ENCODE measurements at regions not wholly inside any gene's neighbourhood (a gene's known extent, or its start where the extent isn't known, plus 50 kb on each side); places are given as distances from the start of the nearest gene placed in this dataset.

- no peak for TF ChIP-seq NRF1 (IDR thresholded peaks at IDR 0.05; ENCODE audit: low read depth, low read length)
- no peak for TF ChIP-seq FOXJ3 (CRISPR knock-in tag; IDR thresholded peaks at IDR 0.05)
- TF ChIP-seq FOSL2 (IDR thresholded peaks at IDR 0.05; ENCODE audit: borderline replicate concordance, low read depth) = no peak
- no peak for TF ChIP-seq REST (IDR thresholded peaks at IDR 0.05; ENCODE audit: low read depth, low read length)
- no peak for TF ChIP-seq ELF1 (IDR thresholded peaks at IDR 0.05)
- TF ChIP-seq MEF2A (IDR thresholded peaks at IDR 0.05; ENCODE audit: borderline replicate concordance, low read depth) = no peak
Measured at GRCh38 chr1:114335273-114335672, 175.7 kb downstream of the TRIM33 start (continued).

DNA sequence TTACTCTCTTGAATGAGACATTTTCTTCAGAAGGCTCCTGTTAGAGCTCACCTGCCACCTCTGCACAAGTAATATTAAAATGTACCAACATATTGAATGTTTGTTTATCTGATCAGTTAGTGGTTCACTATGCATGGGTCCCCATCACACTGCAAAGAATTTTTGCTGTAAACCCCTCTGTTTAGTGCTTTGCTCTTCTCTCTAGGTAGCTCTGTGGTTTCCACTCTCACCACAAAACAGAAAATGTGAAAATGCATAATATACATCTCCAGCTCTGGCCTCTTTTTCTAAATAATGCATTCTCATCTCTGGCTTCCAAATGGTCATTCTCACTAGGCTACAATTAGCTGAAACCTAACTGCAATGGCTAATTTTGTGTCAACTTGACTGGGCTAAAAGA, 176.7 kb downstream of the TRIM33 start:
- no peaks in the 10 kb centered on the region for H3K9me2 ChIP-seq
- ChIA-PET POLR2A (no interaction called here), CTCF (interaction anchor here (0.6 to 2.9 kb wide), 4 partner anchors 11 to 1372 kb away, joined by 3 to 8 read pairs (median 4); no protein-coding TSS in a partner anchor)
- no peak for TF ChIP-seq CTCF (IDR thresholded peaks at IDR 0.05)
- no peak for DNase-seq
- H3K36me3 ChIP-seq (replicated peaks in 1 of 2; ENCODE audit: control insufficient read depth in 1 of 2, insufficient read depth in 2 of 2, low read length in 1 of 2) = no peaks in the 10 kb centered on the region
- H4K20me1 ChIP-seq (ENCODE audit: insufficient read depth) = no peaks in the 10 kb centered on the region
- H3F3A ChIP-seq (replicated peaks; ENCODE audit: insufficient read depth) = no peaks in the 10 kb centered on the region
- H3K4me3 ChIP-seq (ENCODE audit: low read depth in 2 of 2, low read length in 1 of 2) = no peak overlapping the region
- no peaks in the 10 kb centered on the region for H3K4me1 ChIP-seq (ENCODE audit: control insufficient read depth in 1 of 2, insufficient read depth in 2 of 2, low read depth in 1 of 2, low read length in 1 of 2)
- no peaks in the 10 kb centered on the region for H3K79me2 ChIP-seq (ENCODE audit: insufficient read depth)
- H3K4me2 ChIP-seq = no peak overlapping the region
- no peak overlapping the region for H3K9ac ChIP-seq
- peaks cover 16% of the 10 kb centered on the region for H3K27me3 ChIP-seq (ENCODE audit: insufficient read depth)
- no peaks in the 10 kb centered on the region for H3K9me3 ChIP-seq
- H3K27ac ChIP-seq (ENCODE audit: low read depth in 2 of 2, low read length in 1 of 2) = no peak overlapping the region
- no peak overlapping the region for H2AFZ ChIP-seq (ENCODE audit: low read depth)

DNA sequence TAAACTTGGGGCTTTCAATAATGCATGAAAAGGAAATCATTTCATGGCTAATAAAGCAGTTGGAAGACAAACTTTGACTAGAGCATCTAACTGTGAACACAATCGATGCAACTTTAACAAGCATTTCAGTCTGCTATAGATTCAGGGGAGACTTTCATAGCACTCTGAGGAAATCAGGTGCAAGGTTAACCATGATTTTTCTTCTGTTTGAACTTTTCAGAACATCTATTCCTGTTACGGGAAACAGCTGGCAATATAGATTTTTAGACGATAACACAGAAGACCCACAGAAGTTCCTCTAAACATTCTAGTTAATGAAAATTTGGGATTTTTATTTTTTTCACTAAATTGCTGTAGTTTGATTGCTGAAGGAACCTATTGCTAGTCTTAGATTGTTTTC, 177.3 kb downstream of the TRIM33 start:
- H3F3A ChIP-seq (replicated peaks; ENCODE audit: insufficient read depth) = no peaks in the 10 kb centered on the region
- CTCF ChIA-PET = interaction anchor here (0.6 to 2.9 kb wide), 3 partner anchors 13 to 1373 kb away, joined by 3 to 8 read pairs (median 4); no protein-coding TSS in a partner anchor
- no peak overlapping the region for H3K27ac ChIP-seq (ENCODE audit: low read depth in 2 of 2, low read length in 1 of 2)
- peaks cover 16% of the 10 kb centered on the region for H3K27me3 ChIP-seq (ENCODE audit: insufficient read depth)
- no peak overlapping the region for H2AFZ ChIP-seq (ENCODE audit: low read depth)
- no peak overlapping the region for H3K4me2 ChIP-seq
- WGBS (ENCODE audit: low lambda C conversion rate) = 14% methylated on average over 3 of the region's 3 CpGs
- no peak overlapping the region for H3K4me3 ChIP-seq (ENCODE audit: low read depth in 2 of 2, low read length in 1 of 2)
- no peaks in the 10 kb centered on the region for H3K36me3 ChIP-seq (replicated peaks in 1 of 2; ENCODE audit: control insufficient read depth in 1 of 2, insufficient read depth in 2 of 2, low read length in 1 of 2)
- DNase-seq = no peak
- no peak overlapping the region for H3K9ac ChIP-seq
- H3K9me2 ChIP-seq = no peaks in the 10 kb centered on the region
- POLR2A ChIA-PET = no interaction called here
- H4K20me1 ChIP-seq (ENCODE audit: insufficient read depth) = no peaks in the 10 kb centered on the region
- no peaks in the 10 kb centered on the region for H3K79me2 ChIP-seq (ENCODE audit: insufficient read depth)
- no peaks in the 10 kb centered on the region for H3K4me1 ChIP-seq (ENCODE audit: control insufficient read depth in 1 of 2, insufficient read depth in 2 of 2, low read depth in 1 of 2, low read length in 1 of 2)
- H3K9me3 ChIP-seq = no peaks in the 10 kb centered on the region
- TF ChIP-seq, protein P1, sequence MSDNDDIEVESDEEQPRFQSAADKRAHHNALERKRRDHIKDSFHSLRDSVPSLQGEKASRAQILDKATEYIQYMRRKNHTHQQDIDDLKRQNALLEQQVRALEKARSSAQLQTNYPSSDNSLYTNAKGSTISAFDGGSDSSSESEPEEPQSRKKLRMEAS (IDR thresholded peaks at IDR 0.05; ENCODE audit: low read depth) = no peak
- TF ChIP-seq USF1 (IDR thresholded peaks at IDR 0.05; ENCODE audit: borderline replicate concordance, low read depth) = no peak
- TF ChIP-seq, protein P2, sequence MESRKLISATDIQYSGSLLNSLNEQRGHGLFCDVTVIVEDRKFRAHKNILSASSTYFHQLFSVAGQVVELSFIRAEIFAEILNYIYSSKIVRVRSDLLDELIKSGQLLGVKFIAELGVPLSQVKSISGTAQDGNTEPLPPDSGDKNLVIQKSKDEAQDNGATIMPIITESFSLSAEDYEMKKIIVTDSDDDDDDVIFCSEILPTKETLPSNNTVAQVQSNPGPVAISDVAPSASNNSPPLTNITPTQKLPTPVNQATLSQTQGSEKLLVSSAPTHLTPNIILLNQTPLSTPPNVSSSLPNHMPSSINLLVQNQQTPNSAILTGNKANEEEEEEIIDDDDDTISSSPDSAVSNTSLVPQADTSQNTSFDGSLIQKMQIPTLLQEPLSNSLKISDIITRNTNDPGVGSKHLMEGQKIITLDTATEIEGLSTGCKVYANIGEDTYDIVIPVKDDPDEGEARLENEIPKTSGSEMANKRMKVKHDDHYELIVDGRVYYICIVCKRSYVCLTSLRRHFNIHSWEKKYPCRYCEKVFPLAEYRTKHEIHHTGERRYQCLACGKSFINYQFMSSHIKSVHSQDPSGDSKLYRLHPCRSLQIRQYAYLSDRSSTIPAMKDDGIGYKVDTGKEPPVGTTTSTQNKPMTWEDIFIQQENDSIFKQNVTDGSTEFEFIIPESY (IDR thresholded peaks at IDR 0.05; ENCODE audit: borderline replicate concordance, low read depth) = no peak
- no peak for TF ChIP-seq RFX5 (IDR thresholded peaks at IDR 0.05; ENCODE audit: low read length)
- no peak for TF ChIP-seq CTCF (IDR thresholded peaks at IDR 0.05)
- TF ChIP-seq, protein P3, sequence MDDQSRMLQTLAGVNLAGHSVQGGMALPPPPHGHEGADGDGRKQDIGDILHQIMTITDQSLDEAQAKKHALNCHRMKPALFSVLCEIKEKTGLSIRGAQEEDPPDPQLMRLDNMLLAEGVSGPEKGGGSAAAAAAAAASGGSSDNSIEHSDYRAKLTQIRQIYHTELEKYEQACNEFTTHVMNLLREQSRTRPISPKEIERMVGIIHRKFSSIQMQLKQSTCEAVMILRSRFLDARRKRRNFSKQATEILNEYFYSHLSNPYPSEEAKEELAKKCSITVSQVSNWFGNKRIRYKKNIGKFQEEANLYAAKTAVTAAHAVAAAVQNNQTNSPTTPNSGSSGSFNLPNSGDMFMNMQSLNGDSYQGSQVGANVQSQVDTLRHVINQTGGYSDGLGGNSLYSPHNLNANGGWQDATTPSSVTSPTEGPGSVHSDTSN (IDR thresholded peaks at IDR 0.05) = no peak
- TF ChIP-seq EZH2phosphoT487 (IDR thresholded peaks at IDR 0.05; ENCODE audit: borderline replicate concordance, low read depth) = no peak
